ENCODE measurements at regions not wholly inside any gene's neighbourhood (a gene's known extent, or its start where the extent isn't known, plus 50 kb on each side); places are given as distances from the start of the nearest gene placed in this dataset.

DNA sequence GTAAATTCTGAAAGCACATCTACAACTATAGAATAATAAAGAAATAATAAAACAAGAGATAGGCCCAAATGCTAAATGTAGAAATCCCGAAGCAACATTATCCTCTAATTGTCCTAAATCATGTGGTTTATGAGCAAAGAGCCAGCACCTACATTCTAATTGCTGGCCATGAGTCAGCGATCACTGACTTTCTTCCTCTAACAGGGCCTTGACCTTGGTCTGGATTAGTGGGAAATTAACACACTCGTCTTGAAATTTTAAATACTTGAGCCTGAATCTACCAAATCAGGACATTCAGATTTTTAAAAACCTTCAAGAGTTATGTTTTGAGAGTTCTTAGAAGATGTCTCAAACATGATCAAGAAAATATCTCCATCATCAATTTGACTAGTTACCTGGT is 727.6 kb downstream of the METTL15 start:
- no peak for TF ChIP-seq YY1 (IDR thresholded peaks at IDR 0.05; ENCODE audit: low read depth)
- no peak for TF ChIP-seq ZBTB7A (IDR thresholded peaks at IDR 0.05; ENCODE audit: low read depth)
- TF ChIP-seq TAF1 (IDR thresholded peaks at IDR 0.05; ENCODE audit: low read depth) = no peak
- no peak for TF ChIP-seq REST (IDR thresholded peaks at IDR 0.05; ENCODE audit: low read depth)

Measured in Ishikawa (cell line).